ENCODE measurements at regions not wholly inside any gene's neighbourhood (a gene's known extent, or its start where the extent isn't known, plus 50 kb on each side); places are given as distances from the start of the nearest gene placed in this dataset.

DNA sequence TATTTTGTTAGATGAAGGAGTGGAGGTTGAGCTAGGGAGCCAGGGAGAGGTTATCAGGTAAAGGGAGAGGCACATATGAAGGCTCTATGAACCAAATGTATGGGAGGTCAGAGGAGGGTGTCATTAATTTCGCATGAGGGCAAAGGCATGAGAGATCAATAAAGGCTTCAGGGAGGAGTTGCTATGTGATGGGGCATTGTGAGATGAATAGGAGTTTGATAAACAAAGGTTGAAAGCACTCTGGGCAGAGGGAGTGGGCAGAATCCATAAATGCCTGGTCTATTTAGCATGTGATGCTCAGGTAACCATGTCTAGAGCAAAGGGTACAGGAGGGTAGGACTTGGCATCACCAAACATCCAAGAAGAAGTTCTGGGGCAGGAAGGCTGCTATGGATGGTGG, 273.4 kb downstream of the HAUS1 start:
- no peak for DNase-seq (ENCODE audit: low read depth, low spot score)

DNA sequence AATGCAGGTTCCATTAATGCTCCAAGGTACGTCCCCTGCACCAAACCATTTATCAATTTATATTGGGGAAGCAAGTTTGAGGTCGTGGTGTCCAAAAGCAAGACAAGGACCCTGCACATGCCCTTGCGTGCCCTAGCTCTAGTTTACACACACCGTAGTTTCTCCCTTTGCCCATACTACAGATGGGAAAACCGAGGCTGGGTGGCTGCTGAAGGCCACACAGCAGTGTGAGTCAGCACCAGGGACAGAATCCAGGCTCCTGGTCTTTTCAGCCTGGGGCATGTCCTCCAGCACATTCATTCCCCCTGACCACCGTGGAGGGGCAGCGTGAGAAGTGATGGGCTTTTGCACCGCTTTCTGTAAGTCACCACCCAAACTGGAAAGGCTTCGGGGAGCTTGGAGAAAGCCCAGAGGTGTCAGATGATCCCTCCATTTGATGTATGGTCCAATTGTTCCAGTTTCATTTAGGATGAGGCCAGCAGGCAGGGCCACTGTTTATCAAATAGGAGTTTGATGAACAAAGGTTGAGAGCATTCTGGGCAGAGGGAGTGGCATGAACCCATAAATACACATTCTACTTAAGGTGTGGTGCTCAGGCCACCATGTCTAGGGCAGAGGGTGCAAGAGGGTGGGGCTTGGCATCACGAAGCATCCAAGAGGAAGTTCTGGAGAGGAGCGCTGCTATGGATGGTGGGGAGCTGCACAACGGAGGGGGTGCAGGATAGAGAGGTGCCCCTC, 274.1 kb downstream of the HAUS1 start:
- no peak for DNase-seq (ENCODE audit: low read depth, low spot score)

DNA sequence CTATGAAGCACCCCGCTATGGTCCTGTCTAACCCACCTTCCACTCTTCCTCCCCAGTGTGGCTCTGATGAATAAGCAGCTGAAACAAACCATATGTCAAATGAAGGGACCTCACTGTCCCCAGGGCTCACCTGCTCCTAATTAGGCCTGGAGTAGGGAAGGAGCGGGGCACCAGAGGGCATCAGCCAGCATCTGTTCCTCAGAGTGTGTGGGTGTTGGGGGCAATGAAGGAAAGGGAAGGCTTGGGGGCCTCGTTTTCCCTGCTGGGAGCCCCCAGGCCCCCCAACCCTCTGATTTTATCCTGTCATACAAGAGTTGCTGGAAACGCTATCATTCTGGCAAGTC, 274.7 kb downstream of the HAUS1 start:
- no peak for DNase-seq (ENCODE audit: low read depth, low spot score)

DNA sequence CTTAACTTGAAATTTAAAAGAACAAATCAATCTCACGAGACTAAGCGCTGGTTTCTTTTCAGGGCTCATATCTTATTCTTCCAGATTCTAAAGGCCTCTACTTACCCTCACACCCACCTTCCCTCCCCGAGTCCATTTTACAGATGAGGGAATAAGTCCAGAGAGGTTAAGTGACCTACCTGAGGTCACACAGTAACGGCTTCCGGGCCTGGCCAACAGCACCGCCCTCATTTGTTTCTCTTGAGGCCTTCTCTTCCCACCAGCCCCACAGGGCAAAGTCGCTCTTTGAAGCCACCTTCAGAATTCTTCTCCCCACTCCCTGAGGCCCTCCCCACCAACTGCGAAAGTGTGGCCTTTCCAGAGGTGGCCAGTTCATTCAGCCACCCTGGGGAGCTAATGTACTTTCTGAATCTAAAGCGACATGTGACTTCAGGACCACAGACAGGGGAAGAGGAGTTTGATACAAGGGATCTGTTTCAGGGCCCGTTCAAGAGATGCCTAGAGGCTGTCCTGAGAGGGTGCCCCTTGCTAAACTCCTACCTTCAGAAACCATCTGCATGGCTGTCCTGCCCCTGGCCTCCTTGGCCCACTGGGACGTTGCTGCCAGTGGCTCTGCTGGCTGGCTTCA, 275.3 kb downstream of the HAUS1 start:
- no peak for DNase-seq (ENCODE audit: low read depth, low spot score)

DNA sequence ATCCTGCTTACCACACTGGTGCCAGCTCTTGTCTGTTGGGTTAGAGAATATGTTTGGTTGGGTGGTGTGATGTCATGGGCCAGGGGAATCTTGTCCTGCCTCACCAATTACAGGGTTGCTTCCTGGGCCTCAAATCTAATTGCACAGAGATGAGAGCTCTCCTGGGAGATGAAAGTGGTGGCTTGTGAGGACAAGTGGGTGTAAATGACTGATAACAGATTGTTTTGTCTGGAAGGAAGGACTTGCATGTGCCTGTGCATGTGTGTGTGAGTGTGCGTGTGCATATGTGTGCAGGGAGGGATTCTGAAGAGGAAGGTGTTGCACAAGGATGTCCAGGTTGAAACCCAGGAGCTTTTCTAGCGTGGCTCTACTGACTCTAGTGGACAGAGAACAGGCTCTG, 271.9 kb downstream of the LOXHD1 start:
- DNase-seq (ENCODE audit: low read depth, low spot score) = no peak

DNA sequence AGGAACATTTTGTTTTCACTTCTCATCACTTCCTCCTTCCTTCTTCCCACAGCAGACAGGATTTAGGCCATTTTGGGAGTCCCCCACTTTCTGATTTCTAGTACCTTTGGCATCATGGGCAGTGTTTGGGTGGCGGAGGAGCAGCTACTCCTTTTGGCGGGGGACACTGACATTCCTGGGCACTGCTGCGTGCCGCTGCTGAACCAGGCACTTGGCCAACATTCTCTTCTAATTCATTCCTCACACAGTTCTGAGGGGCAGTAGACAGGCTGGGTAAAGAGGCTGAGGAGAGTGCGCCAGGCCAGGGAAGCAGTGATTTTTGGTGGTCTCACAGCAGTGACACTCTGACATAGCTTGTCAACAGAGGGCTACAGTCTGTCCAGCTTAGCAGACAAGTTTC, 270.2 kb downstream of the LOXHD1 start:
- no peak for DNase-seq (ENCODE audit: low read depth, low spot score)

DNA sequence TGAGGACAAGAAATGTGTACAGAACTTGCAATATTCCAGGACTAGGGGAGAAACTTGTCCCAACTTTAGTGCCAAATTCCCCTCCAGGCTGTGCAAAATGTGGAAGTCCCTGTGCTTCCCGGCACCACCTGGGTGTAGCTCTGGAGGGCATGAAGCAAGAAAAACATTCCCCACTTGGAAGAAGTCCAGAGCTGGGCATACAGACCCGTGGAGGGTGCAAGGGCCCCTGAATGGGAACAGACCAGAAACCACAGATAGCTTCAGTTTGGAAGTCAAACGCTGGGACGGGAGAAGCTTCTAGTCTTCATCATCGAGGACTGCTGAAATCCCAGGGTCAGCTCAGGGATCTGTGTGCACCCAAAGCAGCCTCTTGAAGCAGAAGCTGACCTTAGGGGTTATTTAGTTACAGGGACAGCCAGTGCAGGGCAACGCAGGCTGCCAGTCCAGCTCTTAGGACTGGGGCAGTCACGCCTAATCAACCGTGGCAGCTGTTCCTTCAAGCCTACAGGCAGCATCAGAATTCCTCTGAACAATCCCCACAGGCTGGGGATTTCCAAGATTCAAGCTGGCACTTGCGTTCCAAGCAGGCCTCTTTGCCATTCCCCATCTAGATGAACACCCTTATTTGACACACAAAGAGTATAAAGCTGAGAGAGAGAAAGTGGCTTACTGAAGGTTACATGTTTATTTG, 269.4 kb downstream of the LOXHD1 start:
- no peak for DNase-seq (ENCODE audit: low read depth, low spot score)

DNA sequence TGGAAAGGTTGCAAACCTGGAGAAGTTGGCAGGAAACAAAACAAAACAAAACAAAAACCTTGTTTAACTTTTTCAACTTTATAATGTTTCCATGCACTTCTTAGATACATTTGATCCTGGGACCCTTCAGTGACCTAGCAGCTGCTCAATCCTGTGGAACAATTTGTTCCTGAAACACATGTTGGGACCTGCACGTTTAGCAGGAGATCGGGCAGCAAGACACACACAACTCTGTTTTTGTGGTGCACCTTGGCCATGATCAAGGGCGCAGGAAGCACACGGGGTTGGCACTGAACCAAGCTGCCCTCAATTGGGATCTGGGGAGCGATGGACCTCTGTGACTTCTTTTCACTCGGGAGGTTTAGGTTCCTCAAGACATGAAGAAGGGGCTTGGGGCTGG, 268.7 kb downstream of the LOXHD1 start:
- no peak for DNase-seq (ENCODE audit: low read depth, low spot score)

DNA sequence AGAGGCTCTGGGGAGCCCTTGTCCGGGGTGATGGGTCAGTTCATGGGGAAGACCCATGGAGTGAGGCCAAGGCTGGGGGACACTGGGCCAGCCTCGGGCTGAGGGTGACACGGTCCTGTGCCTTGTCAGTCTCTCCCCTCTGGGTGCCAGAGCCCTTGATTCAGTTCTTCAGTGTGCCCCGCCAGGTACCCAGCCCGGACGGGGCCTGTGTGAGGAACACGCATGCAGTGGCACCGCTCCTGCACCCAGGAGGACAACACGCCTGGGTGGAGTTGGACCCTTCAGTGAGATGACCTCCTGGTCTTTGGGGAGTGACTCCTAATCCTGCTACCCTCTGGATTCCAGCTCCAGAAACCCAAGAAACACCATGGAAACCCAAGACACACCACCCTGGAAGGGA, 264.4 kb downstream of the LOXHD1 start:
- DNase-seq (ENCODE audit: low read depth, low spot score) = no peak

DNA sequence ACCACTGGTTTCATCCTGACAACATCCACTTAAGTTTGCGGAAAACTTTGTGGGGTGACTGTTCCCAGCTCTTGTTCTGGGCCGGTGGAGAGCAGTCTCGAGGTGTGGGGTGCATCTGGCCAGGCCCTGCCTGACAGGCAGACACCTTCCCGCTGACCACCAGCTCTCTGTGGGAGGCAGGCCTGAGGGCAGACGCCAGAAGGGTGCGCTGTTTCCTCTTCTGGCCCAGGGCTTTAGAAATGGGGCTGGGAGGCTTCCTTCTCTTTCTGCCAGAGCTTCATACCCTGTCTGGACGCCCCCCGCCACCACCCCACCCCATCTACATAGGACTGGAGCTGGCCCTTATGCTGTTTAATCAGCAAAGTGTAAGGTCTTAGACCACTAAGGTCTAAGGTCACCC, 263.8 kb downstream of the LOXHD1 start:
- DNase-seq (ENCODE audit: low read depth, low spot score) = no peak

DNA sequence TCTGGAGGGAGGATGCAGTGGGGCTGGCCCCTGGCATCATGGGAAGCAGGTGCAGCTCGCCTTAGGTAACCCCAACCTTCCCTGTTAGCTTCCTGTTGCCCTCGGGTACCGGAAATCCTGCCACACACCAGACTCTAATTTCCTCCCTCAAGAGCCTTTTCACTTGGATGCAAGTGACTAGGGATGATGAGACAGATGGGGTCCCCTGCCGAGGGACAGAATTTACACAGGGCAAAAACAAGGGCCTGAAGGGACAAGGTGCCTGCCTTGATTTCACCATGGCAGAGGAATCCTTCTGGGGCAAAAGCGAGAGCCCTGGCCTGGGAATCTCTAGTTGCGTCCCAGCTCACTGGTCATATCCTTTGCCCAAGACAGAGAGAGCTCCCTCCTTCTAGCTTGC, 263.1 kb downstream of the LOXHD1 start:
- DNase-seq (ENCODE audit: low read depth, low spot score) = no peak

DNA sequence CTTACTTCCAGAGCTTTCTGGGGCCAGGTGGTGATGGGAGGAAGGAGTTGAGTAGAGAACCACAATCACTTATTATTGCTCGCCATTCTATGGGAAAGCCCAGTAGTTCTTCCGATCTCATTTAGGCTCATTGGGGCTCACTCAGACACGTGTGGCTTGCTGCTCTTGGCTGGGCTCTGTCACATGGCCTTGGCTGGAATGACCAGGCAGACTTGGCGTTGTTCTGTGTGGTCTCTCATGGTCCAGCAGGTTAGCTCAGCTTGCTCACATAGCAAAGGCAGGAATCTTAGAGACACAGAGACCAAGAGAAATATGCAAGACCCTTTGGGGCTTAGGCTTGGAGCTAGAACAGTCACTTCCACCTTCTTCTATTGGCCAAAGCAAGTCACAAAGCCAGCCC, 261.2 kb downstream of the LOXHD1 start:
- no peak for DNase-seq (ENCODE audit: low read depth, low spot score)

DNA sequence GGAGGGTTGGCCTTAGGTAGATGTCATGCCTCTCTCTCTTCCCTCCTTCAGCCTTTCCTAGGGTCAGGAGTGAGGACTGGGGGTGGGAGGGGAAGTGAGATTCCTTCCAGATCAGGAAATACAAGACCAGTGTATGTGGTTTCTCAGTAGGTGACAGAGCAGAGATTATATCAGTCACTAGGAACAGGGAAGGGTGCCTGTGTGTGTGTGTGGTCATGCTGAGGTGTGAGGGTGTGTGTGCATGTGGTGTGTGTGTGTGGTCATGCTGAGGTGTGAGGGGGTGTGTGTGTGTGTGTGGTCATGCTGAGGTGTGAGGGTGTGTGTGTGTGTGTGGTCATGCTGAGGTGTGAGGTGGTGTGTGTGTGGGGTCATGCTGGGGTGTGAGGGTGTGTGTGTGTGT, 259.8 kb downstream of the LOXHD1 start:
- no peak for DNase-seq (ENCODE audit: low read depth, low spot score)

DNA sequence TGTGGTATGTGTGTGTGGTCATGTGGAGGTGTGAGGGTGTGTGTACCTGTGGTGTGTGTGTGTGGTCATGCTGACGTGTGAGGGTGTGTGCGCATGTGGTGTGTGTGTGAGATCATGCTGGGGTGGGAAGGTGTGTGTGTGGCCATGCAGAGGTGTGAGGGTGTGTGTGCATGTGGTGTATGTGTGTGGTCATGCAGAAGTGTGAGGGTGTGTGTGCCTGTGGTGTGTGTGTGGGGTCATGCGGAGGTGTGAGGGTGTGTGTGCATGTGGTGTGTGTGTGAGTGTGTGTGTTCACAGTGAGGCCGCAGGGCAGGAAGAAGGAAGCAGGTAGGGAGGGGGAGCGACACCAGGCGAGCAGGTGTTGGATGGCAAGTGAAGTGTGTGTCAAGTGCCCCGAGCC, 259.0 kb downstream of the LOXHD1 start:
- no peak for DNase-seq (ENCODE audit: low read depth, low spot score)

DNA sequence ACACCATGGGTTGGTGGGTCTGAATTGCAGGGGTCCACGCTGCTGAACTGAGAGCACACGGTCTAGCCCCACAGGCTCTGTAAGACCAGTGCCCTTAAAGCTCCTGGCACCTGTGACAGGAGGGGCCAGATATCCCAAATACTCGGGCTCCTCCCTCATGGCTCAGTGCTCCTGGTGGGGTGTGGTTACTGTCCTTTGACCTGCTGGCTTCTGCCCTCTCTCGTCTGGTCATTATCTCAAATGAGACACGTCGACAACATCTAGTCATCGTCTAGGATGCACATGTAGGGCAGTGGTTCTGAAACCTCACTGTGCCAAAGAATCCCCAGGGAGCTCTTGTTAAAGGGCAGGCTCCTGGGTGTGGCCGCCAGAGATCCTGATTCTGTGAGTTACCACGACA, 258.4 kb downstream of the LOXHD1 start:
- DNase-seq (ENCODE audit: low read depth, low spot score) = no peak

DNA sequence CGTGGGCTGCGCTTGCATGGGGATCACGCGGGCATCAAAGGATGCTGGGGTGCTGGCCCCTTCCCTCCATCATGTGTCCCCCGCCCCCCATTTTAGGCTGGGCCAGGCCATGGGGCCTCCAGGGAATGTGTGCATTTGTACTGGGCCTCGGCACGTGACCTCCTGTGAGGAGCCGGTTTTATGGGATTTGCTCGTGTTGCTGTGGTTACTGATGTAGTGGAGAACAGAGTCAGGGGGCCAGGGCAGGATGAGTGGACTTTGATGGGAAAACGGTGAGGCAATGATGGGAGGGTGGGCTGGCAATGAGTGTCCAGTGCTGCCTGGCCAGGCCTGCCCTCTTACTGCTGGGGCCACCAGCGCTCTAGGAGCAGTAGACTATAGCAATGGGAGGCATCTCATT, 257.7 kb downstream of the LOXHD1 start:
- DNase-seq (ENCODE audit: low read depth, low spot score) = no peak

DNA sequence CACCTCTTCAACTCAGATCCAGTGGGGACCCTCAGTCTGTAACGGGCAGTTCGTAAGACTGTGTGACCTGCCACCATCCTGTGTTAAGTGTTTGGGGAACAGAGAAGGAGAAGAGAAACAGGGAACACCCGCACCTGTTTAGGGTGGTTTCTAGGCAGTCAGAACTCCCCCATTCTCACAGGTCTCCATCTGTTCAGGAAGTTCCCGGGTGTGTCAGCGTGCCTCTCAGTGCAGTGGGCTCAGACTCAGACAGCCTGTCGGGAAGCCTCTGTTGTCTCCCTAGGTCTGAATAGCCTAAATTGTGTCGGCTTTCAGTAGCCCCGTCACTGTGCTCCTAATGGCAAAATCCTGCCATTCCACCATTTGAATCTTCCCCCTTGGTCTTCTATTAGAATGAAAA, 256.6 kb downstream of the LOXHD1 start:
- DNase-seq (ENCODE audit: low read depth, low spot score) = no peak

DNA sequence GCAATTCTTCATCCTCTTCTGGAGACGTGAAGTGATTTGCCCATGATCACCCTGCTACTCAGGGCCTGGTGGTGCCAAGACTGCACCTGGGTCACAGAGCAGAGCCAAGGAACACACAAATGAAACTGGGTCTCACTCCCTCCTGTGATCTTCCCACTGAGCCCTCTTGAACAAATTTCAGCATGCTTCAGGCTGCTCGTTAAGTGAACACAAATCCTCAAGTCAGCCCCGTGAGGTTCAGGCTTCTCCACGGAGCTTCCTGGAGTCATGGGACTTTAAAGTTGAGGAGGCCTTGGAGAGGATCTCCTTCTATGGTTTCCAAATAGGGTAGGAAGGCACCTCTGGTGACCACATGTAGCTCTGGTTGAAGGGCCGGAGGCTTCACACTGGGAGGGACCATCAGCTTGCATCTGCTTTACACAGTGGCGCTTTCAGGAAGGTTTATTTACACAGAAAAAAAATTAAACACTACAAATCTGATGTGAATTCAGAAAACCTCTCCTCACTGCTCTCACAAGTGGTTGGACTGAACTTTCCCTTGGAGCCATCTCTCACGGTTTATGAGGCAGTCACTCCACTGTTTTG, 255.4 kb downstream of the LOXHD1 start:
- DNase-seq (ENCODE audit: low read depth, low spot score) = no peak

DNA sequence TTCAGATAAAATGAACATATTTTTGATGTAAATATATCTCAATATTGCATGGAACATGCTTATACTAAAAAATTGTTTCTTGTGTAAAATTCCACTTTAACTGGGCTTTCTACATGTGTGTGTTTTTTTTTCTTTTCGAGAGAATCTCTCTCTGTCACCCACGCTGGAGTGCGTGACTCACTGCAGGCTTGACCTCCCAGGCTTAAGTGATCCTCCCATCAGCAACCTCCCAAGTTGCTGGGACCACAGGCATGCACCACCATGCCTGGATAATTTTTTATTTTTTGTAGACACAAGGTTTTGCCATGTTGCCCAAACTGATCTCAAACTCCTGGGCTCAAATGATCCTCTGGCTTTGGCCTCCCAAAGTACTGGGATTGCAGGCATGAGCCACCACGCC, 254.6 kb downstream of the LOXHD1 start:
- DNase-seq (ENCODE audit: low read depth, low spot score) = no peak

DNA sequence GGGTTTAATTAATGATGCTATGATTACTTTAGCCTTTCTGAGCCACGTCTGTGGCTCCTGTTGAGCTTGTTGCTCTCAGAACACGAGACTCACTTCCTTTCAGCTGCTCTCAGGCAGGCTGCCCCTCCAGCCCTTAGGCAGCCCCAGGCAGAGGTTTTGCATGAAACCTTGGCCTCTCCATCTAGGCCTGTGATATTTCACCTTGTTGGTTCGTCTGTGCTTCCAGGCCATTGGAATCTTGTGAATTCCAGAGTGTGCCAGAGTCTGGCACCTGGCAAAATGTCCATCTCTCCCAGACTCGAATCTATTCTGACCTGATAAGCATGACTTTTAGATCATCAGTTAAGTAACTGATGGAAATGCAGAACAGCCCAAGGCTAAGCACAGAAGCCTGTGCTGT, 254.1 kb downstream of the LOXHD1 start:
- no peak for DNase-seq (ENCODE audit: low read depth, low spot score)

DNA sequence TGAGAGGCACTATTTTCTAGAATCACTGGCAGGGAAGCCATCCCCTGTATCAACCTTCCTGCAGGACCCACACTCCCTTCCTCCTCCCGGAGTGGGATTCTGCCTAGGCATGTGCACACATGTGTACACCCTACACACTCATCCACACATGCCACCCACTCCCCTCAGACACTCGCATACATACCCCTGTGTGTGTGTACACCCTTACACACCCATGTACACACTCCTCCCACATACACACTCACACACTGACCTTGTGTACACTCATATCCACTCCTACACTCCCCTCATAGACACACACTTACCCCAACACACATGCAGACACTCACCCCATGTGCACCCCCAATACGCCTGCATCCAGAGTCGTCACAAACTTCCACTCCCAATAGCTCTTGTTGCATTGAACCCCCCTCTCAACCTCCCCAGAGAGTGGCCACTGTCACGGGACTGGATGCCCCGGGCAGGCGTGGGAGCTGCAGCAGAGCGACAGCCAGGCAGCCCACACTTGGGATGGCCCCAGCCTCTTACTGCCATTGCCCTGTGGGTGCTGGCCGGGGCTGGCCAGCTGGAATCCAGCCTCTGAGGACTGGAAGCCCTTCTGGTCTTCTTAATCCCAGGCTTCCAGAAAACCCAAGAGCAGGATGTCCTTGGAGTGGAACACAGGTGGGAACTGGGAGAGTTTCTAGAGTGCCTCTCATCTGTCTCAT, 251.0 kb downstream of the LOXHD1 start:
- no peak for DNase-seq (ENCODE audit: low read depth, low spot score)

DNA sequence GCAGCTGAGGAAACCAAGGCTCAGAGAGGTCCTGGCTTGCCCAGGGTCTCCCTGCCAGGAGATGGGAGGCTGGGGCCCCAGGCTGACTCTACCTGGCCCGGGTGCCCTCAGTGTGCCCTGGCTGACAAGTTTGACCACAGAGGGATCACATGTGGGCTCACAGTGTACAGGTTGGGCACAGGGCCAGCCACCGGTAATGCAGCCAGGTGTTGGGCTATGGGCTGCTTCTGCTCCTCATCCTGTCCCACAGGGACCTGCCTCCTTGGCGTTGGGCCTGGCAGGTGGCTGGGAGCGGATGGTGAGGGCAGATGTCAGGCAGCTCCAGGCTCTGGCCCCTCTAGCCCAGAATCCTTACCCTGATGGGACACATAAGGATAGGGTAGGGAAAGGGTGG, 250.5 kb downstream of the LOXHD1 start:
- no peak for DNase-seq (ENCODE audit: low read depth, low spot score)

Data from smooth muscle cell of the brain vasculature (primary cell).